Thyroid gland (tissue), 4 donors: ENCODE measurements at regions not wholly inside any gene's neighbourhood (a gene's known extent, or its start where the extent isn't known, plus 50 kb on each side); places are given as distances from the start of the nearest gene placed in this dataset.

ENCODE experiments used
- DNase-seq, 2 donors: peaks; one replicate each; pipeline ENCODE4 v3.0.0-alpha.2; 2019
- H3K27ac ChIP-seq, 3 donors: fragments of 200-600 bp; sonication (generic); 1 replicate in 2 of 3; 2 replicates in 1 of 3; pipeline ENCODE4 v1.5.1; 2016 to 2019; ENCODE audit warnings: mild to moderate bottlenecking in 1 of 3, moderate library complexity in 1 of 3
- H3K27me3 ChIP-seq: fragments of 200-600 bp; sonication (generic); one replicate; pipeline ENCODE4 v1.5.1; 2019
- H3K36me3 ChIP-seq, 2 donors: fragments of 200-600 bp; sonication (generic); one replicate each; pipeline ENCODE4 v1.5.1; 2016 to 2019
- H3K4me1 ChIP-seq, 2 donors: fragments of 200-600 bp; sonication (generic); one replicate each; pipeline ENCODE4 v1.5.1; 2017 to 2019
- H3K4me3 ChIP-seq, 3 donors: fragments of 200-600 bp; sonication (generic); replicated peaks in 1 of 3; 1 replicate in 2 of 3; 2 replicates in 1 of 3; pipeline ENCODE4 v1.5.1; 2016; ENCODE audit warnings: mild to moderate bottlenecking in 1 of 3
- H3K9me3 ChIP-seq: fragments of 200-600 bp; sonication (generic); one replicate; pipeline ENCODE4 v1.5.1; 2017
- CTCF ChIP-seq, 6 experiments: fragments of 200-600 bp in 3 of 6; fragments of 450-650 bp in 3 of 6; sonication (generic) in 3 of 6; IDR thresholded peaks; one replicate each; pipeline ENCODE4 v1.5.1; 2016 to 2019; ENCODE audit warnings: antibody characterized with exemption in 6 of 6, mild to moderate bottlenecking in 2 of 6, inconsistent platforms in 1 of 6, moderate library complexity in 1 of 6
- POLR2A ChIP-seq, 2 donors: fragments of 450-650 bp; IDR thresholded peaks; one replicate each; pipeline ENCODE4 v1.6.1; 2017; ENCODE audit warnings: antibody characterized with exemption in 2 of 2, mild to moderate bottlenecking in 2 of 2, moderate library complexity in 1 of 2
- WGBS, 2 donors: methylation state at CpG; one replicate each; pipeline ENCODE4 v1.1.5; 2017; 5-methylcytosine and 5-hydroxymethylcytosine counted together
- intact Hi-C: fragments of 100-400 bp; cut with DNase I; formaldehyde crosslinking; loops from one replicate; pipeline ENCODE4 v1.15.1; 2023

DNA sequence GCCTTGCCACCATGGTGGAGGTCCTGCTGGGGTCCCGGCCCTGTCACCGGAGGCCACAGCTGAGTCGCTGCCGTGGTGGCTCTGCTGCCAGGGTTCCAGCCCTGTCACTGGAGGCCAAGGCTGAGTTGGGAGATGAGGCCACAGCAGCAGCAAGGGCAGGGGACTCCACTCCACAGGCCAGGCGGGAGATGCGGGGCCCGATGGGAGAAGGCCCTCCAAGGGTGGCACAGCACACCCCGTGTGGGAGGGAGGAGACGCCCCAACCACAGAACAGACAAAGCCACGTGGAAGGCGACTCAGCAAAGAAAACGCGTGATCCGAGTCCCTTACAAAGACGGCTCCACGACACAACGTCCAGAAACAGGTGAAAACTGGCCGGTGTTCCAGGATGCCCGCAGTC lies 159.3 kb downstream of the BRD1 start:
- WGBS, 2 donors, result 89 to 93% methylated on average over 15 to 18 of the region's 19 CpGs
- TF ChIP-seq CTCF (IDR thresholded peaks at IDR 0.05) (no peak), POLR2A (IDR thresholded peaks at IDR 0.05) (no peak)
- intact Hi-C loops, result no loop called here

DNA sequence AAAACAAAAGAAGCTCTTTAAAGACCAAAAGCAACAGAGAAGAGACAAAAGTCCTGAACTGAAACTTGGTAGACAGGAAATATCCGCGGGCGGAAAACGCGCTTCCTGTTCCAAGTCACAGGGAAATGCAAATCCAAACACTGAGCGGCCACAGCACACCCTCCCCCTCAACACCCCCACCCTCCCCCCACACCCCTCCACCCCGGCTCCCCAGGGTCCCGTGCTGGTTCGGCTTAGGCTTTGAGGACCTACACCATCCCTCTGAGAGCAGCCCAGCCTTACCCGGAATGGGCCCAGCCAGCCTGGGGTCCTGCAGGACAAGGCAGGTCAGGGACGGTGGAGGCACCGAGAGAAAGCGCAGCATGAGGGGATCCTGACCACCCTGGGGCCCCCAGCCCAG lies 160.4 kb downstream of the BRD1 start:
- DNase-seq, result peak in 1 of 2 donors; percentile 14
- Histone ChIP-seq H3K9me3 (no peaks in the 10 kb centered on the region), H3K4me3 (no peak overlapping the region), H3K27ac (peak overlapping the region in 1 of 3 donors; percentile 15), H3K27me3 (peaks cover 12% of the 10 kb centered on the region), H3K36me3 (no peaks in the 10 kb centered on the region), H3K4me1 (peaks cover 0 to 5% of the 10 kb centered on the region in 2 donors)
- no peak for TF ChIP-seq POLR2A (IDR thresholded peaks at IDR 0.05)
- no peak for TF ChIP-seq CTCF (IDR thresholded peaks at IDR 0.05)
- intact Hi-C loops, result no loop called here
- 23 to 35% methylated on average over 9 of the region's 13 CpGs for WGBS, 2 donors

More for the DNA sequence above, 159.3 kb downstream of the BRD1 start:
- Histone ChIP-seq H3K9me3 (no peaks in the 10 kb centered on the region), H3K4me3 (no peak overlapping the region), H3K27ac (no peak overlapping the region), H3K4me1 (peaks cover 0 to 5% of the 10 kb centered on the region in 2 donors), H3K27me3 (peaks cover 12% of the 10 kb centered on the region), H3K36me3 (no peaks in the 10 kb centered on the region)
- no peak for DNase-seq

DNA sequence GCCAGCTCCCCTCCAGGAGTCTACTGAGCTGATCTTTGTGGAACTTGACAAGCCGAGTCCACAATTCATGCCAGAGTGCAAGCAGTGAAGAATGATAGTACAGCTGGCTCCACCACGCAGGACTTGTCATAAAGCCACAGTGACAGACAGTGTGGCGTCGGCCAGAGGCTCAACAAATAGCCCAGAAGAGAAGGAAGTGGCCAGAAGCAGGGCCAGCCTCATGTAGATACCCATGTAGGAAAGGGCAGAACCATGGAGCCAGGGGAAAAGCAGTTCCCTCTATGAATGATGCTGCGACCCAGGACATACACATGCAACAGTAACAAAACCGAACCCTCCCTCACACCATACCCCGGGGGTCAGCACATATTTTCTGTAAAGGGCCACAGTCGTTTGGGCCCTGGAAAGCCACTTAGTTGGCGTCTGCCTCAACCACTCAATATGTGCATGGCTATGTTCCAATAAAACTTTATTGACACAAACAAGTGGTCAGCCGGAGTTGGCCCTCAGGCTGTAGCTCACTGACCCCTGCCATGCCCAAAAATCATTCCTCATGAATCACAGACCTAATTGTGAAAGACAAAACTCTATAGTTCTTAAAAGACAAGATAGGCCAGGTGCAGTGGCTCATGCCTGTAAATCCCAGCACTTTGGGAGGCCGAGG lies 161.4 kb downstream of the BRD1 start:
- TF ChIP-seq POLR2A (IDR thresholded peaks at IDR 0.05) (no peak), CTCF (IDR thresholded peaks at IDR 0.05) (no peak)
- Histone ChIP-seq H3K27me3 (peaks cover 6% of the 10 kb centered on the region), H3K9me3 (no peaks in the 10 kb centered on the region), H3K36me3 (no peaks in the 10 kb centered on the region), H3K4me3 (no peak overlapping the region), H3K4me1 (peaks cover 0 to 5% of the 10 kb centered on the region in 2 donors), H3K27ac (peak overlapping the region; percentile 15 to 36 (median 15))
- intact Hi-C loops, result no loop called here
- no peak for DNase-seq
- WGBS, 2 donors, result 81% methylated on average over 11 of the region's 11 CpGs

DNA sequence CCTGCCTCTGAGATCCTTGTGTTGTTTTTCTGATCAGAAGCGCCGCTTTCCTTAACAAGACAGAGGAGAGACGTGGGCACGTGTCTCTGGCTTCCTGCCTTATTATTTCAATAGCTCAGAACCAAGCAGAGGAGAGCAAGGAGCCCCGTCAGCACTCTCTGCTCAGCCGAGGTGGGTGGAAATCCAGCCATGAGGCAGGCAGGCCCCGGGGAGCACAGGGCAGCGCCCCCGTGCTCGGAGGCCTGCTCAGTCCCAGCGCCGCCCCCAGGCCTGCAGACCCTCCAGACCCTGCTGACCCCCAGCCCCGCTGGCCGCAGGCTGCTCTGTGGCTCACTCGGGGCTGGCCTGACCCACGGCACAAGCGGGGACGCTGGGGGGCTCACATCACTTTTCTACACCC lies 162.8 kb downstream of the BRD1 start:
- DNase-seq, result no peak
- Histone ChIP-seq H3K4me1 (no peaks in the 10 kb centered on the region), H3K27me3 (no peaks in the 10 kb centered on the region), H3K4me3 (no peak overlapping the region), H3K27ac (no peak overlapping the region), H3K36me3 (no peaks in the 10 kb centered on the region), H3K9me3 (no peaks in the 10 kb centered on the region)
- intact Hi-C loops, result no loop called here
- TF ChIP-seq CTCF (IDR thresholded peaks at IDR 0.05) (no peak), POLR2A (IDR thresholded peaks at IDR 0.05) (no peak)
- WGBS, 2 donors, result 45 to 54% methylated on average over 17 to 18 of the region's 18 CpGs

DNA sequence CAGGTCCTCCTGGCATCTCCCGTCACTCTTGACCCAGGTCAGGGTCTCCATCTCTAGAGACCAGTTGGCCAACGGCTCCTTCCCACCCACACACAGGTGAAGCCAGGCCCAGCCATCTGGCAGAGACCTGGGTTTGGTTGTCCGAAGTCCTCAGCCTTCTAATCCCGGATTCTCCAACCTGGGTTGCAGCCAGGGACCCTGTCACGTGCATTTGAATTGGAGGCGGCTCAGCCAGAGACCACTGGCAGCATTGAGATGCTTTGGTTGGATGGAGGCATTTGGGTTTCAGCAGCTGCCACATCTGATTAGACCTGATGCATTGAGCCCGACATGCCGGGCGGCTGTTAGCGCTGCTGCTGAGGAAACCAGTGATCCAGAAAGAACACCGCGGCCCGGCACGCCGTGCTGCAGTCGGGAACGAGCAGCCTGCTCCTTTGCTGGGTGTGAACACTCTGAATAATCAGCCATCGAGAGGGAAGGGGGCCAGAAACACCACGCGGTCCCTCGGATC lies 163.2 kb downstream of the BRD1 start:
- peak; percentile 35 to 44 for DNase-seq
- TF ChIP-seq POLR2A (IDR thresholded peaks at IDR 0.05), result no peak
- intact Hi-C loops, result no loop called here
- no peak overlapping the region for H3K27ac ChIP-seq
- no peaks in the 10 kb centered on the region for H3K4me1 ChIP-seq
- H3K27me3 ChIP-seq, result no peaks in the 10 kb centered on the region
- no peak overlapping the region for H3K4me3 ChIP-seq
- no peaks in the 10 kb centered on the region for H3K9me3 ChIP-seq
- 46 to 70% methylated on average over 6 to 21 of the region's 21 CpGs for WGBS, 2 donors
- no peaks in the 10 kb centered on the region for H3K36me3 ChIP-seq
